Body of pancreas (tissue), 4 donors: ENCODE measurements at regions not wholly inside any gene's neighbourhood (a gene's known extent, or its start where the extent isn't known, plus 50 kb on each side); places are given as distances from the start of the nearest gene placed in this dataset.

Experiments used
- ATAC-seq: fragments of 150-250 bp; one replicate; pipeline ENCODE4 v1.9.1; 2016
- DNase-seq, 4 donors: peaks; one replicate each; pipeline ENCODE4 v3.0.0-alpha.2; 2019
- H3K27ac ChIP-seq, 4 donors: fragments of 200-600 bp; sonication (generic); 1 replicate in 3 of 4; 2 replicates in 1 of 4; pipeline versions ENCODE4 v1.5.1 to v1.6.1; 2016 to 2019; ENCODE audit warnings: mild to moderate bottlenecking in 1 of 4, mixed read lengths in 1 of 4, moderate library complexity in 1 of 4
- H3K27me3 ChIP-seq, 2 donors: fragments of 200-600 bp; sonication (generic); one replicate each; pipeline ENCODE4 v1.6.0; 2016; ENCODE audit warnings: mild to moderate bottlenecking in 1 of 2
- H3K36me3 ChIP-seq, 2 donors: fragments of 200-600 bp; sonication (generic); replicated peaks in 1 of 2; 2 replicates each; pipeline ENCODE4 v1.5.1; 2016; ENCODE audit warnings: low read depth in 2 of 2; ENCODE audit not compliant: insufficient read depth in 1 of 2
- H3K4me1 ChIP-seq: fragments of 200-600 bp; sonication (generic); one replicate; pipeline ENCODE4 v1.6.0; 2016
- H3K4me3 ChIP-seq, 2 donors: fragments of 200-600 bp; sonication (generic); 1 replicate in 1 of 2; 2 replicates in 1 of 2; pipeline ENCODE4 v1.5.1; 2016 to 2019
- H3K9me3 ChIP-seq, 3 donors: fragments of 200-600 bp; sonication (generic); 1 replicate in 2 of 3; 2 replicates in 1 of 3; pipeline ENCODE4 v1.5.1; 2016
- POLR2A ChIP-seq, 3 donors: fragments of 450-650 bp; IDR thresholded peaks; one replicate each; pipeline ENCODE4 v1.6.1; 2016; ENCODE audit warnings: antibody characterized with exemption in 3 of 3, mild to moderate bottlenecking in 2 of 3
- WGBS, 2 donors: methylation state at CpG; one replicate each; pipeline ENCODE4 v1.1.5; 2017; 5-methylcytosine and 5-hydroxymethylcytosine counted together
- intact Hi-C: fragments of 100-400 bp; cut with DNase I; formaldehyde crosslinking; loops from one replicate; pipeline ENCODE4 v1.15.1; 2023
- TF ChIP-seq, protein P1 (sequence below), 7 experiments: fragments of 450-650 bp in 4 of 7; fragments of 200-600 bp in 3 of 7; sonication (generic) in 3 of 7; IDR thresholded peaks; one replicate each; pipeline ENCODE4 v1.5.1; 2016 to 2019; ENCODE audit warnings: antibody characterized with exemption in 7 of 7

- 92 to 93% methylated on average over 1 of the region's 1 CpG for WGBS, 2 donors
- H3K4me3 ChIP-seq = no peak overlapping the region
- no peaks in the 10 kb centered on the region for H3K27me3 ChIP-seq
- DNase-seq (no peak), ATAC-seq (no peak)
- H3K27ac ChIP-seq = no peak overlapping the region
- TF ChIP-seq, protein P1, sequence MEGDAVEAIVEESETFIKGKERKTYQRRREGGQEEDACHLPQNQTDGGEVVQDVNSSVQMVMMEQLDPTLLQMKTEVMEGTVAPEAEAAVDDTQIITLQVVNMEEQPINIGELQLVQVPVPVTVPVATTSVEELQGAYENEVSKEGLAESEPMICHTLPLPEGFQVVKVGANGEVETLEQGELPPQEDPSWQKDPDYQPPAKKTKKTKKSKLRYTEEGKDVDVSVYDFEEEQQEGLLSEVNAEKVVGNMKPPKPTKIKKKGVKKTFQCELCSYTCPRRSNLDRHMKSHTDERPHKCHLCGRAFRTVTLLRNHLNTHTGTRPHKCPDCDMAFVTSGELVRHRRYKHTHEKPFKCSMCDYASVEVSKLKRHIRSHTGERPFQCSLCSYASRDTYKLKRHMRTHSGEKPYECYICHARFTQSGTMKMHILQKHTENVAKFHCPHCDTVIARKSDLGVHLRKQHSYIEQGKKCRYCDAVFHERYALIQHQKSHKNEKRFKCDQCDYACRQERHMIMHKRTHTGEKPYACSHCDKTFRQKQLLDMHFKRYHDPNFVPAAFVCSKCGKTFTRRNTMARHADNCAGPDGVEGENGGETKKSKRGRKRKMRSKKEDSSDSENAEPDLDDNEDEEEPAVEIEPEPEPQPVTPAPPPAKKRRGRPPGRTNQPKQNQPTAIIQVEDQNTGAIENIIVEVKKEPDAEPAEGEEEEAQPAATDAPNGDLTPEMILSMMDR (IDR thresholded peaks at IDR 0.05) = no peak
- no peak for TF ChIP-seq POLR2A (IDR thresholded peaks at IDR 0.05)
- no peaks in the 10 kb centered on the region for H3K36me3 ChIP-seq
- no peaks in the 10 kb centered on the region for H3K4me1 ChIP-seq
- intact Hi-C loops = no loop called here
- no peaks in the 10 kb centered on the region for H3K9me3 ChIP-seq
These were observed 187.1 kb upstream of the BCOR start for GRCh38 chrX:40284852-40285251.

DNA sequence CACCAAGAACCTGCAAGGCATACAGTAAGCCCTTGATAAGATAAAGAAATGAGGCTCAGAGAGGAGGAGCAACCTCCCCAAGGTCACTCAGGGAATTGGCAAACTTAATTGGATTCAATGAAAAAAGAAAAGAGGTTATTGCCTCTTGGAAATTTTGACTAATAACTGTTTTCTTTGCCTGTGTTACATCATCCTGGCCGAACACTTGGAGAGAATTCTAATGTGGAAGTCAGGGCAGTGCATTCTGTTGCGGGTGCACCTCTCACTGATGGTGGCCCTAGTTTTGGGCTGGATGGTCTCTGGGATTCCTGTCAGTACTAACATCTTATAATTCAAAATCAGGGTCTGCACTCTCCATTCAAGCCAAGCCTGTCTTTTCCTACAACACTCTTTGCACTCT lies 186.2 kb upstream of the BCOR start:
- Histone ChIP-seq H3K27ac (no peak overlapping the region), H3K4me1 (no peaks in the 10 kb centered on the region), H3K27me3 (no peaks in the 10 kb centered on the region), H3K36me3 (no peaks in the 10 kb centered on the region), H3K4me3 (no peak overlapping the region), H3K9me3 (no peaks in the 10 kb centered on the region)
- no peak for ATAC-seq
- 17 to 75% methylated on average over 1 to 2 of the region's 2 CpGs for WGBS, 2 donors
- no peak for DNase-seq
- TF ChIP-seq, protein P1 (IDR thresholded peaks at IDR 0.05) = no peak
- intact Hi-C loops = no loop called here

DNA sequence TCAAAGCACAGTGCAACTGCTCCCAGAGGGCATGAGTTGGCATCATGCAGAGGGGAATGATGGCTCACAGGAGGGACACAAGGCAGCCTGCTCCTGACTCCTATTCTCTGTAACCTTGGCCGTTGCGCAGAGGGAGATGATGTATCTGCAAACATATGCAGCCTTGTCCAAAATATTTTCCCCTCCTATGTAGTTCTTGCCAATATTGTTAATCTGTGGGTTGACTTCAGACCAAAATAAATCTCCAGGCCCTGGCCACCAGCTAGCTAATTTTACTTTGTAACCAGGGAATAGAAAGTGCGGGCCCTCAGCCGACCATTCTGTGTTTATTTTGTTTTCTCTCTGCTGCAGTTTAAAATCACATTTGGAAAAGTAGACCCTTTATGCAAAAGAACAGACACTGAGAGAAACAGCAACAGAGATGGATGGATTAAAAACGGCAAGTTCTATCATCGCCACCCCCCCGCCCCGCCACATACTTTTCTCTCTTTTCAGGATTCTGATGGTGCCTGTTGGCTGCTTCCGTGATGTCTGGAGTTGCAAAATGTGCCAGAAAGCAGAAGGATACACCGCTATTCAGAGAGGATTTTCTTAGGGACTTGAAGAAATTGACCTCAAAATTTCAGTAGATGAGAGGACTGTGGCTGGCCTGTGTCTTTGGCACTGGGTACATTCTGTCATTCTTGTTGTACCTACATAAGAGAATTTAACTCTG lies 185.3 kb upstream of the BCOR start:
- H3K4me1 ChIP-seq = no peaks in the 10 kb centered on the region
- no peaks in the 10 kb centered on the region for H3K27me3 ChIP-seq
- no peak for DNase-seq
- no peak overlapping the region for H3K27ac ChIP-seq
- WGBS, 2 donors = 65 to 85% methylated on average over 8 to 10 of the region's 10 CpGs
- H3K36me3 ChIP-seq = no peaks in the 10 kb centered on the region
- no peak overlapping the region for H3K4me3 ChIP-seq
- TF ChIP-seq, protein P1 (IDR thresholded peaks at IDR 0.05) = no peak
- TF ChIP-seq POLR2A (IDR thresholded peaks at IDR 0.05) = no peak
- intact Hi-C loops = no loop called here
- no peak for ATAC-seq
- H3K9me3 ChIP-seq = no peaks in the 10 kb centered on the region

GRCh38 chrX:40282348-40282747 lies 184.6 kb upstream of the BCOR start:
- H3K4me3 ChIP-seq = no peak overlapping the region
- WGBS, 2 donors = 74 to 89% methylated on average over 4 of the region's 4 CpGs
- H3K36me3 ChIP-seq = no peaks in the 10 kb centered on the region
- H3K4me1 ChIP-seq = no peaks in the 10 kb centered on the region
- DNase-seq (no peak), ATAC-seq (no peak)
- no peaks in the 10 kb centered on the region for H3K9me3 ChIP-seq
- TF ChIP-seq, protein P1 (IDR thresholded peaks at IDR 0.05) = no peak
- no peak for TF ChIP-seq POLR2A (IDR thresholded peaks at IDR 0.05)
- intact Hi-C loops = no loop called here
- H3K27ac ChIP-seq = no peak overlapping the region
- H3K27me3 ChIP-seq = no peaks in the 10 kb centered on the region

- intact Hi-C loops = no loop called here
- 54 to 71% methylated on average over 1 to 3 of the region's 4 CpGs for WGBS, 2 donors
- ATAC-seq = no peak
These were observed 183.7 kb upstream of the BCOR start for GRCh38 chrX:40281336-40282005.

More at GRCh38 chrX:40281336-40282005, 183.7 kb upstream of the BCOR start:
- no peak for TF ChIP-seq POLR2A (IDR thresholded peaks at IDR 0.05)
- TF ChIP-seq, protein P1 (IDR thresholded peaks at IDR 0.05) = no peak
- Histone ChIP-seq H3K4me1 (no peaks in the 10 kb centered on the region), H3K27me3 (no peaks in the 10 kb centered on the region), H3K36me3 (no peaks in the 10 kb centered on the region), H3K9me3 (no peaks in the 10 kb centered on the region), H3K4me3 (no peak overlapping the region), H3K27ac (no peak overlapping the region)
- no peak for DNase-seq
